Endodermal cell (in vitro differentiated cells): ENCODE measurements at regions not wholly inside any gene's neighbourhood (a gene's known extent, or its start where the extent isn't known, plus 50 kb on each side); places are given as distances from the start of the nearest gene placed in this dataset.

Source experiments
- DNase-seq: peaks from one replicate; pipeline ENCODE4 v3.0.0-alpha.2; 2017
- H3K27ac ChIP-seq: 2 replicates; pipeline ENCODE4 v1.5.1; 2013; ENCODE audit warnings: mild to moderate bottlenecking, low read depth, low read length, moderate library complexity
- H3K27me3 ChIP-seq: 2 replicates; pipeline ENCODE4 v1.6.1; 2013; ENCODE audit warnings: mild to moderate bottlenecking, low read length, moderate library complexity; ENCODE audit not compliant: insufficient read depth, control insufficient read depth, poor library complexity, severe bottlenecking
- H3K36me3 ChIP-seq: 2 replicates; pipeline ENCODE4 v1.7.0; 2013; ENCODE audit warnings: mild to moderate bottlenecking, low read length, moderate library complexity; ENCODE audit not compliant: control insufficient read depth, insufficient read depth
- H3K4me1 ChIP-seq: one replicate; pipeline ENCODE4 v1.7.0; 2013; ENCODE audit warnings: low read length; ENCODE audit not compliant: control insufficient read depth, insufficient read depth
- H3K4me3 ChIP-seq: 2 replicates; pipeline ENCODE4 v1.5.1; 2013; ENCODE audit warnings: mild to moderate bottlenecking, low read length, moderate library complexity
- H3K9ac ChIP-seq: 2 replicates; pipeline ENCODE4 v1.6.1; 2013; ENCODE audit warnings: mild to moderate bottlenecking, low read length, moderate library complexity; ENCODE audit not compliant: poor library complexity, severe bottlenecking; ENCODE audit errors: extremely low read depth
- H3K9me3 ChIP-seq: 2 replicates; pipeline ENCODE4 v1.6.1; 2013; ENCODE audit warnings: mild to moderate bottlenecking, low read length, moderate library complexity; ENCODE audit not compliant: control insufficient read depth
- H3K27ac Mint-ChIP-seq: 2 replicates; pipeline ENCODE4 v1.8.0; 2020; ENCODE audit warnings: mixed read lengths
- H3K27me3 Mint-ChIP-seq: 2 replicates; pipeline ENCODE4 v1.8.0; 2021; ENCODE audit warnings: mild to moderate bottlenecking, mixed read lengths; ENCODE audit not compliant: insufficient read depth
- H3K36me3 Mint-ChIP-seq: 2 replicates; pipeline ENCODE4 v1.8.0; 2020; ENCODE audit warnings: low read depth, mixed read lengths
- H3K4me1 Mint-ChIP-seq: 2 replicates; pipeline ENCODE4 v1.8.0; 2020; ENCODE audit warnings: mixed read lengths
- H3K4me3 Mint-ChIP-seq: 2 replicates; pipeline ENCODE4 v1.8.0; 2020; ENCODE audit warnings: mild to moderate bottlenecking, moderate library complexity, mixed read lengths
- H3K9me3 Mint-ChIP-seq: 2 replicates; pipeline ENCODE4 v1.8.0; 2020; ENCODE audit warnings: mild to moderate bottlenecking, mixed read lengths
- WGBS, 2 experiments: methylation state at CpG; one replicate each; pipeline versions ENCODE4 v1.1.5 to v1.1.7; 2013; ENCODE audit warnings: missing lambda C conversion rate in 2 of 2, mixed read lengths in 1 of 2; ENCODE audit not compliant: insufficient coverage in 1 of 2, insufficient read length in 1 of 2; 5-methylcytosine and 5-hydroxymethylcytosine counted together
- TF ChIP-seq, protein P1 (sequence below): fragments of 200-600 bp; sonication (generic); conservative IDR thresholded peaks from 2 replicates; pipeline ENCODE4 v1.5.0; 2021; ENCODE audit warnings: antibody characterized with exemption, mild to moderate bottlenecking

DNA sequence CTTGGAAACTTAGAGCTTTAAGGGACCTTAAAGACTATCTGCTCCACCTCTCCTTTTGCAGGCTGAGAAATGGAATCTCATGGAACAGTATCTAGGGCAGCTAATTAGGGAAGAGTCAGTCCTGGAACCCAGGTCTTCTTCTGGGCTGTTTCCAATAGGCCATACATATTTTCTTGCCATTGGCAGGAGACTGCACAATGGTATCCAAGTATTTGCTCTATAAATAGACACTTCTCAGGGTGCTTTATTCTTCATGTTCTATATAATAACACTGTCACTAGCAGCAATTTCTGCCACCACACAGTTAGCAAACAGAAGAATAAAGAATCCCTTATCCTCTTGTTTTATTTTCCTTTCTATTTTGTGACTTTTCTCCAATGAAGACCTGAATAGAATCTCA lies 291.7 kb downstream of the C4orf33 start:
- TF ChIP-seq, protein P1, sequence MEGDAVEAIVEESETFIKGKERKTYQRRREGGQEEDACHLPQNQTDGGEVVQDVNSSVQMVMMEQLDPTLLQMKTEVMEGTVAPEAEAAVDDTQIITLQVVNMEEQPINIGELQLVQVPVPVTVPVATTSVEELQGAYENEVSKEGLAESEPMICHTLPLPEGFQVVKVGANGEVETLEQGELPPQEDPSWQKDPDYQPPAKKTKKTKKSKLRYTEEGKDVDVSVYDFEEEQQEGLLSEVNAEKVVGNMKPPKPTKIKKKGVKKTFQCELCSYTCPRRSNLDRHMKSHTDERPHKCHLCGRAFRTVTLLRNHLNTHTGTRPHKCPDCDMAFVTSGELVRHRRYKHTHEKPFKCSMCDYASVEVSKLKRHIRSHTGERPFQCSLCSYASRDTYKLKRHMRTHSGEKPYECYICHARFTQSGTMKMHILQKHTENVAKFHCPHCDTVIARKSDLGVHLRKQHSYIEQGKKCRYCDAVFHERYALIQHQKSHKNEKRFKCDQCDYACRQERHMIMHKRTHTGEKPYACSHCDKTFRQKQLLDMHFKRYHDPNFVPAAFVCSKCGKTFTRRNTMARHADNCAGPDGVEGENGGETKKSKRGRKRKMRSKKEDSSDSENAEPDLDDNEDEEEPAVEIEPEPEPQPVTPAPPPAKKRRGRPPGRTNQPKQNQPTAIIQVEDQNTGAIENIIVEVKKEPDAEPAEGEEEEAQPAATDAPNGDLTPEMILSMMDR = no peak
- H3K4me3 ChIP-seq = no peak overlapping the region
- no peak overlapping the region for H3K9ac ChIP-seq
- Mint-ChIP-seq H3K4me3 (no peak overlapping the region), H3K4me1 (no peaks in the 10 kb centered on the region), H3K9me3 (peaks cover 2% of the 10 kb centered on the region), H3K27ac (no peak overlapping the region), H3K36me3 (no peaks in the 10 kb centered on the region), H3K27me3 (no peaks in the 10 kb centered on the region)
- no peaks in the 10 kb centered on the region for H3K36me3 ChIP-seq
- DNase-seq = no peak
- H3K27me3 ChIP-seq = no peaks in the 10 kb centered on the region
- no peaks in the 10 kb centered on the region for H3K4me1 ChIP-seq
- peaks cover 3% of the 10 kb centered on the region for H3K9me3 ChIP-seq
- no peak overlapping the region for H3K27ac ChIP-seq

DNA sequence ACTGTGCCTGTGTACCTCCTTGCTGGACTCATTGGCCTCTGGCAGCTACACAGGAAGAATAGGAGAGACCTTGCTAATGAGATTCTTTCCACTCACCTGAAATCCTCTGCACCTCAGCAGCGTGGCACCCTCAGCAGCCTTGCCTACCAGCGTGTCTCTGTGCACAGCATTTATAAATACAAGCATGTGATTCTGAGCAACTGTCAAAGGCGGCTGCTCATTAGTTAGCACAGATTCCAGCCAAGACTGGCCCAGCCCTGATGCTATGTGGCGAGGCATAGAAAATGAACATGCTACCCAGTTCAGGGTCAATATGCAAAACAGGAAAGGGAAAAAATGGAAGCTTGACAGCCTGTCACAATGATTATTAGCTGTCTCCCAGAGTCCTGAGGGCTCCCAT lies 298.0 kb downstream of the C4orf33 start:
- H3K36me3 Mint-ChIP-seq = no peaks in the 10 kb centered on the region
- H3K4me1 ChIP-seq = no peaks in the 10 kb centered on the region
- H3K9me3 Mint-ChIP-seq = peaks cover 6% of the 10 kb centered on the region
- no peak for DNase-seq
- H3K4me3 Mint-ChIP-seq = no peak overlapping the region
- TF ChIP-seq, protein P1 = no peak
- H3K9ac ChIP-seq = no peak overlapping the region
- H3K27me3 ChIP-seq = no peaks in the 10 kb centered on the region
- H3K27ac ChIP-seq = no peak overlapping the region
- no peak overlapping the region for H3K27ac Mint-ChIP-seq
- H3K4me3 ChIP-seq = no peak overlapping the region
- H3K27me3 Mint-ChIP-seq = no peaks in the 10 kb centered on the region
- H3K36me3 ChIP-seq = no peaks in the 10 kb centered on the region
- WGBS, 2 experiments = 90 to 100% methylated on average over 2 to 4 of the region's 4 CpGs
- H3K9me3 ChIP-seq = peaks cover 16% of the 10 kb centered on the region
- H3K4me1 Mint-ChIP-seq = no peaks in the 10 kb centered on the region

DNA sequence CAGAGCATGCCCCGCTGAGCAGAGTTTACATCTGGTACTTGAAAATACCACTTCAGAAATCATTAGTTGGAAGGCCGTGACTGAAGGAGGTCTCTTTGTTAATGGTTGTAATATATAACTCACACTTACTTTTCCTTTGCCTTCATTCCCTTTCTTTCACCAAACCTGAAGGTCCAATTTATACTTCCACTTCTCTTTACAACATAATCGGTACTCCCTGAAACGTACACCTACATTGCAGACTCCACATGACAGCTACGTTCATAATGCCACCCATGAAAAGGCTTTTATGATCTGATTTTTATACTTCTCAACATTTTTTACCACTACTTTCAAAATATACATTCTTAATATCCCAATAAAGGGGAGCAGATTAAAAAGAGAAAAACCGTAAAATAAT lies 298.7 kb downstream of the C4orf33 start:
- no peak overlapping the region for H3K4me3 Mint-ChIP-seq
- 90 to 100% methylated on average over 1 to 5 of the region's 6 CpGs for WGBS, 2 experiments
- TF ChIP-seq, protein P1 = no peak

More for the DNA sequence above, 298.7 kb downstream of the C4orf33 start:
- Histone ChIP-seq H3K36me3 (no peaks in the 10 kb centered on the region), H3K9me3 (peaks cover 22% of the 10 kb centered on the region), H3K4me1 (no peaks in the 10 kb centered on the region), H3K4me3 (no peak overlapping the region), H3K27ac (no peak overlapping the region), H3K27me3 (no peaks in the 10 kb centered on the region), H3K9ac (no peak overlapping the region)
- peaks cover 12% of the 10 kb centered on the region for H3K9me3 Mint-ChIP-seq
- DNase-seq = no peak
- H3K4me1 Mint-ChIP-seq = no peaks in the 10 kb centered on the region
- H3K27ac Mint-ChIP-seq = no peak overlapping the region
- H3K27me3 Mint-ChIP-seq = no peaks in the 10 kb centered on the region
- H3K36me3 Mint-ChIP-seq = no peaks in the 10 kb centered on the region
